HG02884 (cell line): ENCODE measurements at regions not wholly inside any gene's neighbourhood (a gene's known extent, or its start where the extent isn't known, plus 50 kb on each side); places are given as distances from the start of the nearest gene placed in this dataset.
"Not testable (repeated sequence)": the region's sequence is repeated elsewhere in the genome, so short reads cannot be mapped to it uniquely, and the experiment has no call there.

ENCODE experiments used
- ATAC-seq: cut with Tn5 transposase; IDR thresholded peaks from one replicate; pipeline ENCODE4 v1.9.1; 2021; ENCODE audit warnings: mild to moderate bottlenecking, moderate library complexity; ENCODE audit not compliant: unreplicated experiment

DNA sequence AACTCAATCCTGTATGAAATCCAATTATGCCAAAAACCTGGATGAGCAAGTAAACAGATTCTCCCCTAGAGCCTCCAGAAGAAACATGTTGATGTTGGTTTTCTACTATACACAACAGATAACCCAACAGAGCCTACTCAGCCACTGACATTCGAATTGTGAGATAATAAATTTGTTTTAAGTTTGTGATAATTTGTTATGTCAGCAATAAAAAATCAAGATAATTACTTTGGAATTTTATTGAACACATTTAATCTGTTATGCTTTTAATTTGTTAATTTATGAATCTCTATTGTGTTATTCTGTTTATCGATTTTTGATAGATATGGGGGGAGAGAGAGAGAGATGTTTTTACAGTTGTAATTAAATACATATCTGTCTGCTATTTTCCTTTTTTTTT, 1016.1 kb upstream of the PCDH7 start:
- ATAC-seq, result no peak

DNA sequence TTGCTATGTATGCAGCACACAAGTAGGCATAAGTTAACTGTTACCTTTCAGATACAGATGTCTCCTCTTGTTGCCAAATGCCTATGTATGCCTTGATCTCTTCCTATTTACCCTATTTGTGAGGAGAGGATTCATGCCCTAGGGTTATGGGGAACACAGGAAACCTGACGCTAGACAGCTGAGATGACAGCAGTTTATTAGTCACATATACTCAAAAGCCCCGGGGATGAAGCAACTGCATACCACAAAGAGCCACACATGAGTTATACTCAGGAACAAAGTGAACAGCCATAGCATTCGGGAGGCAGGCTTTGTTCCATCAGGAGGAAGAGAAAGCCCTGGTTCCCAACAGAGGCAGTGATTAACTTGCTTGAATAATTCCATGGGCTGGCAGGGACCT, 1011.7 kb upstream of the PCDH7 start:
- ATAC-seq, result no peak

DNA sequence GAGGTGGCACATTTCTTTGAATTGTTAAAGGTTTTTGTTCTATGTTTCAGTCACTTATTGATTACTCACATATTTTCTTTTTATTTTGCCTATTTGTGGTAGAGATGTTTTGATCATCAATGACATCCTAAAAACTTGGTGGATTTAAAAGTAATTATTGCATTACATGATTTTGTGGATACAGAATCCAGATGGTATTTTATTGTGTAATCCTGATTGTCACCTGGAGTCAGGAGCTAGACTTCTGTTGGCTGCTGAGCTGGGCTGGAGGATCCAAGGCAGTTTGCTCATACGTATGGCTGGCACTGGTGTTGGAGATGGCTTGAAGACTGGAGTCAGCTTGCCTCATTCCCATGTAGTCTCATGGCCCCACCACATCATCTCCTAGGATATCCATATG, 1009.6 kb upstream of the PCDH7 start:
- no peak for ATAC-seq

DNA sequence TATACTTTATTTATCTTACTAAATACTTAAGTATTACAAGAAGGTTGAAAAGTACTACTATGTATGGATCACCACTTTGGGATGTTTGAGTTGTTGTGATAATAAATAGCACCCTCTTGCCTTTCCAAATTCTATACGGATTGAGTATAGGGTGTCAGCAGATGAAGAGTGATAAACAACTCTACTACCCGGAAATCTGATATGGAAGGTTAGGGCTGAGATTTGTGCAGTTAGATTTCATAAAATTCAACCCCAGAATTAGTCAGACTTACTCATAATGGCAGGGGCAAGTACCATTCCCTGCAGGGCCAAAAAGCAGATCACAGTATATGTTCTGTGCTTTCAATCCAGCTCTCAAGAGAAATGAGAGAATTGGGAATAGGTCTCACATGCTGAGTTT, 1008.9 kb upstream of the PCDH7 start:
- no peak for ATAC-seq

DNA sequence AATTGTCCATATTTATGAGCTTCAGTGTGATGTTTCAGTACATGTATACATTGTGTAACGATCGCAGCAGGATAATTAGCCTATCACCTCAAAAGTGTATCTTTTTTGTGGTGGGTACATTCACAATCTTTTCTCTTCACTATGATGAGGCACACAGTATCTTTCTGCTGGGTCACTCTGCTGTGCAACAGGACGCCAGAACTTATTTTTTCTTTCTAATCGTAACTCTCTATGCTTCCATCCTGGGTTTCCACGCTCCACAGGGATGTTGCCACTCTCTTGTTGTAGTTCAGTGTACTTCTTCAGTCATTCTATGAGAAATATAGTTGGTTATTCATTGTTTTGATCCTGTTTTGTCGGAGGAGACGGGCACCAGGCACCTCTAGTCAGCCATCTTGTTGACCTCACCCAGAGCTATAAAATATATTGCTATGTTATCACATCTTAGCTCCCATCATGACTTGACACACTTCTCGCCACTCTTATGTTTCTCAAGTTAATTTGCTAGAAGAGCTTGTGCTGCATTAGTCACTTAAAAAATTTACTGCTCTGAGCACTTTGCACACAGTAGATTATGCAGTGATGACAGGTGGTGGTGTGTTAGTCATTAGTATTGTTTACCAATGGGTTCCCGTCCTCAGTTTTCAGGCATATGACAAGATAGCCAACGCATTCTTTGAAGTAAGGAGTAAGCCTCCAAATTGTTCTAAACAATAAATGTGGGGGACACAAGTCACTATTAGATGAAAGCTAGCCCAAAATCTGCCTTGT, 1002.7 kb upstream of the PCDH7 start:
- no peak for ATAC-seq

DNA sequence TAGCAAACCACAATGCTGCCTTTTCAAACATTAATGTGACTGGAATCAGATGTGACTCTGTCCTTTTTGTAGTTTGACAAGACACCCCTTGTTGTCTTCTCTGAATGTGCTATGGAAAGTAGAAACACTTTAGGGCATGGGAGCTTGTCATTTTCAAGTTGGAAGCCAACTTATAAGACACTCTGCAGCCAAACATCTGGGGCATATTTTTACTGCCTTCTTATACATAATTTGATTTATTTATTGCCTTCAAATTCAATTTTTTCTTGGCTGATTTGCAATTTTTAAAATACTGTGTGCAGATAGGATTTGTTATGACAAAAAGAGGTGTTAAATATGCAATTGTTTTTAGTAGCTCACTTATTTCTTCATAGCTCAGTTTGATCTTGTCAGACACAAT, 1002.0 kb upstream of the PCDH7 start:
- no peak for ATAC-seq

DNA sequence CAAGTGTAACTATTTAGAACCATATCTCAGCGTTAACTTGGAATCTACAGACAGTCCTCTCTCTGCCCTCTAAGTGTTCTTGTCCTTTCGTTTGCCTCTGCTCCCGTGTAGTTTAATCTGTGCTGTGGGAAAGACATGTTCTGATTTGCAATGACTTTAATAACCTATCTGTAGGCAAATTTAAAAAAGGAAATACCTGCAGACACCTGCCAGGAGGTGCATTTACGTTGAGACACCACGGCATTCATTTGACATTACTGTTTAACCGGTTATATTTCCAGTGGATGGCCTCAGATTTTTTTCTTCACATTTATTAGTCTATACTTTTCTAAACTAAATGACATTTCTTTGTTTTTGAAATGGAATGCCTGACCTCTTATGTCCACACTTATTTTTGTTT, 997.9 kb upstream of the PCDH7 start:
- ATAC-seq, result no peak

DNA sequence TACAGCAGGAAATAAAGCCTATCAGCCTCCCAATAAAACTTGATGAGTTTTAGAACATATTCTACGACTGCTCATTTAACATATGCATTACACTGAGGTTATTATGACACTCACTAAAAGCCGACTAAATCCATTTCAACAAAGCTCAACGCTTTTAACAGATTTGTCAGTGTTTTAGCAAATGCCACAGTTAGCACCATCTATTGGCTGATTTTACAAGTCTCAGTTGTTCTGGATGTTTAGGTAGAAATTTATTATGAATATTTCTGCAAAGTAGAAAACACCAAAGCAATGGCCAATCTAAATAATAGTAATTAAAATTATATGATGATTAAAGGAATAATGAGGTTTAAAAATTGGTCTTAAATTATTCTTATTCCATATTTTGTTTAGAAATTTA, 993.2 kb upstream of the PCDH7 start:
- no peak for ATAC-seq

DNA sequence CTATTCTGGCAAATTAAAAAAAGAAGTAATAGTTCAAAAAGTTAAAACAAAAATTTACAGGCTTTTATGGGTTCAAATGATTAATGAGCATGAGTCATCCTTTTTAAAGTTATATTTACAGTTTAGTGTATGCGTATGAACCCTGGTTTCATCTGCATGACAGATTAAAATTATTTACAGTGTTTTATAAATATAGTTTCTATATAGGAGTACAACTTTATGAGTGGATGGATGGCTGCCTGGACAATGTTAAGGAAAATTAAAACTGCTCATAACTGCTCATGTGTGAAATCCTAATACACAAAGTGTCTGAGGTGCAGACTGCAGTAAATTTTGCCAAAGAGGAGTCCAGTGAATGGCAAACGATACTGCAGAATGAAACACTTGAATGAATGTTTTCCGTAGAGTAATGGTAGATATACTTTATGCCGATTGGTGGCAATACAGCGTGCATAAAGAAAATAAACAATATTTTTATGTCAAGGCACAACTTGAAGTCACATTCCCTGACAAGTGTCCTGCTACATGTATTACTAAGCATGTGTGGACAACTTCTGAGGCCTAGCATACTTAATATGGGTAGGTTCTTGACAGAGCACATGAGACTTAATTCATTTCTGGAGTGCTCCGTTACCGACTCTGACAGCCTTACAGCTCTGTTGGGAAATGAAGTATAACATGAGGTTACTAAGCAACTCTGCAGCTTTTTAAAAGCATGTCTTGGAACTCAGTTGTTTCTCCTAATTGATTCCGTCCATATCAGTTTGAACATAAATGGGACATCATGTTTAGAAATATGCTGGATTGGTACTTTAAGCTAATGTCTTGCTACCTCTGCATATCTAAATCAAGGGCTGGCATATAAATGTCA, 985.6 kb upstream of the PCDH7 start:
- ATAC-seq, result no peak

DNA sequence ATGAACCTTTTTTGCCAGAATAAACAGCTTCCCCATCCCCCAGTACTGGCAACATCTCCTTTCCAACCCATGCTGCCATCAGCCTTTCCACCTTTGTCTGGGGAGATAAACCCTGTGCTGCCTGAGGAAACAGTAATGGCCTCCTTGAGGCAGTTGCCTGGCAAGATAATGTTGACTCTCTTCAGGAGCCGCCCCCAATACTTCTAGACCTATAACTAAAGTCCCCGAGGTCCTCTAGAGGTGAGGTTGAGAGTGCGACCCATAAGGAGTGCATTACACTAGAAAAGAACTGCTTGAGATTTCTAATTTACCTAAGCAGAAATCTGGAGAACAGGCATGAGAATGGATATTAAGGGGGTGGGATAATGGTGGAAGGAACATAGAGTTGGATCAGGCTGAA, 963.2 kb upstream of the PCDH7 start:
- ATAC-seq, result no peak

DNA sequence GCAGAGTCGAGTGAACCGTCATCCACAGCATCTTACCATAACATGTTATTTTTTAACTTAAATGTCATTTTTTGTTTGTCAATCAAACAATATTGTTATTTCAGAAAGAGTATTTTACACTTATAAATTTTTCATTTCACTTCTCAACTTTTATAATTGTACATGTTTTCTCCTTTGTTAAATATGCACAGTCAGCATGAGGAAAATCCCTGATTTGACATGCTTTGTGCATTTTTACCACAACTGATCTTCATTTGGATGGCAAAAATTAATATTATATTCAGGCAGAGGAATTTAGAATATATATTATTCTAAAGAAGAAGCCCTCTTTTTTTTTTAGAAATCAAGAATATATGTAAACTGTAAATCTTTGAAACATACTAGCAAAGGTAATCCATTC, 958.0 kb upstream of the PCDH7 start:
- no peak for ATAC-seq

DNA sequence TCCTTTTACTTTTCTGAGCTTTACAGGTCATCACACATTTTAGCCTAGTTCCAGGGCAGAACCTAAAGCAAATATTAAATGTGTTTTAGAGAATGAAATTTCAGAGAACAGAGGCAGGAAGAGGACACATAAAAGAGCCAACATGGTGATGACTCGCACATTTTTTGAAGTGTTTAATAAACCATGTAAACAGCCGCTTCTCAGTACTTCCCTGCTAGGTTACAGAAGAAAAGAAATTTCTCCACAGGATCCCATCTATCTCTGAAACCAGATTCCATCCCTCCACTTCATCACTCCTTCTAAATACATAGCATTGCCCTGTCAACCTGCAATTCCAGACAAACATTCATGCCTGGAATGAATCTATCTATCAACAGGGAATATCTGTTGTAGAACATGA, 949.5 kb upstream of the PCDH7 start:
- no peak for ATAC-seq

DNA sequence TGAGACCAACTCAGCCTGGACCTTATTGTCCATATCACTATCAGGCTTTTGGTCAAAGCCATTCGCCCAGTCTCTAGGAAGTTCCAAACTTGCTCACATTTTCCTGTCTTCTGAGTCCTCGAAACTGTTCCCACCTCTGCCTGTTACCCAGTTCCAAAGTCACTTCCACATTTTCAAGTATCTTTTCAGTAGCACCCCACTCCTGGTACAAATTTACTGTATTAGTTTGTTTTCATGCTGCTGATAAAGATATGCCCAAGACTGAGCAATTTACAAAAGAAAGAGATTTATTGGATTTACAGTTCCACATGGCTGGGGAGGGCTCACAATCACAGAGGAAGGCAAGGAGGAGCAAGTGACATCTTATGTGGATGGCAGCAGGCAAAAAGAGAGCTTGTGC, 932.0 kb upstream of the PCDH7 start:
- ATAC-seq, result not testable (repeated sequence)

DNA sequence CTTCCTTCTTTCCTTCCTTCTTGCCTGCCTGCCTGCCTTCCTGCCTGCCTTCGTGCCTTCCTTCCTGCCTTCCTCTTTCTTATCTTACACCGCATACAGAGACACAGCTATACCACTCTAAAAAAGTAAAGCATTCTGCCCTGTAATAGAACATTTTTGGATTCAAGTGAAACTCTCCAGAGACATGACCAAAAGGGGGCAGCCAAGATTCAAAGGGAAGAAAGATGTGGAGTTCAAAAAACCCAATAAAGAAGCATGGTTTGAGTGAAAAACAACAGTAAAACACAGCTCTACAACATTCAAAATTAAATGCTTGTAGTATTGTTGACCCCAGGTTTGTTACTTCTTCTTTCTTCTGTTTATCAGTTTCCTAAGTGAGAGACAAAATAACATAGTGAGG, 914.9 kb upstream of the PCDH7 start:
- no peak for ATAC-seq

DNA sequence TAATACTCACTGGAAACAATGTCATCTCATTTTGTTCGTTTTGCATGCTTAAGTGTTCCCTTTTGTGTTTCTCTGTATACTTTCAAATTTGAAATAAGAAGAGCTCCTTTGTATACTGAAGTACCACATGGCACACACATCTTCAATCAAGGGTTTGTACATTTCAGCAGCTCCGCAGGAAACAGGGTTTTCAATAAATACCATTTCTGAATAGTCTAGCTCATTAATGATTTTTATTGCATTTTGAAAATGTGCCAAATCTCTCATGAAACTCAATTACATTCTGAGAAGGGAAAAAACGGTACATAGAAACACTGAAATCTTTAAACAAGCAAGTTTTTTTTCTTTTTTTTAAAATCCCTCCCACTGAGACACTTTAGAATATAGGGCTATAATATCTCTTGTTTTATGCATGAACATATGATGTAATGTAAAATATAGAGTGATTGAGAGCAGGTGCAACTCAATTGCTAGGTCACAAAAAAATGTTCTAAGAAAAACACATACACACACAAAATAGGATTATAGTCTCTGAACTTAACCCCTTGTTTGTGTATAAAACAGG, 914.2 kb upstream of the PCDH7 start:
- no peak for ATAC-seq

DNA sequence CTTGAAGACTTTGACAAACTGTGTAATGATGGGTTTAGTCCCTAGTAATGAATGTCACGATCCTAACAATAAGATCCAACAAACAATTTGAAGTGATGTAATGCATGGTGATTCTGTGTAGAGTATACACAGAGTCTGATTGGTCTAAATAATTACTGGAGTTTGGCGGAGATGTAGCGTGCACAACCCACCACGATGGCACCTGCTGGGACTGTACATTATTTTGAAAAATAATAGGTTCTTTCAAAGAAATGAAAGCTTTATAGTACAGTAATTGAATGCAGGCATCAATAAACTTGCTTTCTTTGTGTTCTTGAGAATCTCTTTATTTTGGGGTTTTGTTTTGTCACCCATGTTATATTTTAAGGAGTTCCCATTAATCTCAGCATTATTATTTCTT, 902.2 kb upstream of the PCDH7 start:
- ATAC-seq, result no peak

DNA sequence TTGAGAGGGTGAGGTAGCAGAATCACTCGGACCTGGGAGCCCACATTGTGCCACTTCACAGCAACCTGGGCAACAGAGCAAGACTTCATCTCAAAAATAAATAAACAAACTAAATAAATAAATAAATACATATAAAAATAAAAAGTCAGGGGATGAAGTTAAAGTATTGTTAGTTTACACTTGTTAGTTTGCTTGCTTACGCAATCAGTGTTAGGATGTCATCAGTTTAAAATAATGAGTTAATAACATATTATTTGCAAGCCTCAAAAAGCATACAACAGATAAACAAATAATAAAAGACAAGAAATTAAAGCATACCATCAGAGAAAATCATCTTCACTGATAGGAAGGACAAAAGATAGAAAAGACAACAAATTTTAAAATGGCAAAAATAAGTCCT, 891.1 kb upstream of the PCDH7 start:
- no peak for ATAC-seq

DNA sequence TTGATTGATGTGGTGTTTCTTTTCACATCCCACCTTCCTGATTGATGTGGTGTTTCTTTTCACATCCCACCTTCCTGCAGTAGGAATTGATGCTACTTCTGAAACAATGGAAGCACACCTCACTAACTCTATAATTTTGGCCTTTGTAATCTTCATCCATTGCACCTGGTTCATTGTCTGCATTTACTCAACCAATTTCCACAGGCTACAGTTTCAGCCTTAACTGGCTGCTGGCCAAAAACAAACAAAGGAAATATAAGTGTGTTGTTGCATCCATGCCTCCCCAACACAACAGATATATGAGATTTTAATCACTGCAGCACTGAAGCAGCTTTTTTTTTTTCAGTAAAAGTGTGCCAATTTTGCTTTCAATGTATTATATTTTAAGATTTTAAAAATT, 867.6 kb upstream of the PCDH7 start:
- ATAC-seq, result no peak

DNA sequence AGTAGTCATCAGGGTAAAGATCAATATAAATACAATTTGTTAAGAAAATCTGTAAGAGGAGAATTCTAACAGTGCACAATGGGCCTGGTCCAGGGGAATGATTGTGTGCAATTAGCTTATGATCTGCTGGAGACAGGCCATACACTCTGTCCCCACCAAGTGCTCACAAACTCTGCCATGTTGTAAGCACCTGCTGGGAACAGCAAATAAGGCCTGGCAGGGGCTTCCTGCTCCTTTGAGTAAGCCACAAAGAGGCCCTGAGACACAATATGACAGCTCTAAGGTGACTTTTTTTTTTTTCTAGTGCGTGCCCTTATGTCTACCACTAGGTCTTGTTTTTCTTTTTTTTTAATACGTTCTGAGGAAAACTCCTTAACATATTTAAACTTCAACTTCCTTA, 866.3 kb upstream of the PCDH7 start:
- ATAC-seq, result no peak

DNA sequence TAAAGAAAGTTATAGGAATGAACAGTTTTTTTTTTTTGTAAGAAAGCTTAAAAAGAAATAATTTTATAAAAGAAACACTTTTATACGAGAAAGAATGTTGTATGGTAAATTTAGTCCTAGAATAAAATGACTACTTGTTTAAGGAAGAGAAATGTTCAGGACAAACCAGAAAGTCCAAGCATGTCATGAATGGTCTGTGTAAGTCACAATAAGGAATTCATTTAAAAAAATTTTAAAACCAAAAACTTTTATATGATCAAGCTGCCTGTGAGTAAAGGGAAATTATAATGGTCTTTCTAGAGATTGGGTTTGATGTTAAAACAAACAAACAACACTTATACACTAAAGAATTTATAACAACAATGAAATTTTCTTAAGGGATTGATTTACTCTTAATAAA, 858.9 kb upstream of the PCDH7 start:
- ATAC-seq, result no peak

DNA sequence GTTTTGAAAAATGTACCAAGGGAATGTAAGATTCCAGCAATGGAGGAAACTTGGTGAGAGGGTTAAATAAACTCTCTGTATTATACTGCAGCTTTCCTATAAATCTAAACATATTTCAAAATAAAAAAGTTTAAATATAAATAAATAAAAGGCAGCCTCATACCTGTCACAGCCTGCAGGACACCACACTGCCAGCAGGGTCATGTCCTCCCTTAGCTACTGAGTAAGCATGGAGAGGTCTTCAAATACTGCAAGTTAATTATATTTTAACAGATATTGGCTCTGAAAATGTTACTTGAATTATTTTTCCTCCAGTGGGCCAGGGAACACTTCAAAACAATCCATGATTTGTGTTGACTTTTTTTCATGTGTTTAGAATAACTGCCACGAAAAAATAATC, 852.8 kb upstream of the PCDH7 start:
- no peak for ATAC-seq

DNA sequence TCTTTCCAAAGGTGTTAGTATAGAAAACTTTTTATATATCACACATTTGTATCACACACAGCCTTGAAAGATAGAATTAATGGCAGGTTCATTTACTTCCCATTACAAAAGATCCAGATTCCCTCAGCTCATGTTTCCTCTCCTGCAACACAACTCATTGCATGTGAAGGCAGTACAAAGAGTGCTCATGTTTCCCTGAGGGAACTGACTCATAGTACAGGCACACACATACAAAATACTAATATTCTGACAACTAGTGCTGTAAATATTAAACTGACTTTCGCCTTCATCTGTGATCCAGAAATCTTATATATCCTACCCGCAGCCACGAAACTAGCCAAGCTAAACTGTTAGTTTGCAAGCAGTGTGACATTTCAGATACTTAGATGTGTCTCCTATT, 819.8 kb upstream of the PCDH7 start:
- no peak for ATAC-seq
